Gastrocnemius medialis (tissue), 4 donors: ENCODE measurements at regions not wholly inside any gene's neighbourhood (a gene's known extent, or its start where the extent isn't known, plus 50 kb on each side); places are given as distances from the start of the nearest gene placed in this dataset.

Experiments used
- CTCF ChIP-seq, 5 experiments: fragments of 450-650 bp in 3 of 5; fragments of 200-600 bp in 2 of 5; sonication (generic) in 2 of 5; IDR thresholded peaks in 4 of 5; conservative IDR thresholded peaks in 1 of 5; 1 replicate in 4 of 5; 2 replicates in 1 of 5; pipeline ENCODE4 v1.5.1; 2016 to 2019; ENCODE audit warnings: antibody characterized with exemption in 5 of 5, mild to moderate bottlenecking in 3 of 5, moderate library complexity in 3 of 5
- POLR2A ChIP-seq, 2 donors: fragments of 450-650 bp; IDR thresholded peaks; one replicate each; pipeline ENCODE4 v1.6.1; 2017; ENCODE audit warnings: antibody characterized with exemption in 2 of 2, mild to moderate bottlenecking in 2 of 2, moderate library complexity in 2 of 2

GRCh38 chr9:118162716-118163115, 458.5 kb downstream of the TLR4 start:
- TF ChIP-seq CTCF (IDR thresholded peaks at IDR 0.05 in 4 of 5, conservative IDR thresholded peaks at IDR 0.05 in 1 of 5) (no peak), POLR2A (IDR thresholded peaks at IDR 0.05) (no peak)
